Upper lobe of left lung (tissue), 6 donors: ENCODE measurements at regions not wholly inside any gene's neighbourhood (a gene's known extent, or its start where the extent isn't known, plus 50 kb on each side); places are given as distances from the start of the nearest gene placed in this dataset.

Source experiments
- ATAC-seq, 2 donors: fragments of 200-7000 bp; cut with Tn5 transposase; one replicate each; pipeline ENCODE4 v1.9.1; 2022; ENCODE audit warnings: mild to moderate bottlenecking in 2 of 2, moderate library complexity in 2 of 2; ENCODE audit not compliant: low FRiP score in 2 of 2
- DNase-seq, 2 donors: peaks; one replicate each; pipeline ENCODE4 v3.0.0-alpha.2; 2019 to 2020
- H3K27ac ChIP-seq, 4 donors: fragments of 200-600 bp; sonication (generic); one replicate each; pipeline ENCODE4 v1.5.1; 2016 to 2019
- H3K27me3 ChIP-seq, 4 donors: fragments of 200-600 bp; sonication (generic); one replicate each; pipeline ENCODE4 v1.5.1; 2017 to 2019
- H3K36me3 ChIP-seq, 4 donors: fragments of 200-600 bp; sonication (generic); one replicate each; pipeline ENCODE4 v1.5.1; 2016 to 2019
- H3K4me1 ChIP-seq, 4 donors: fragments of 200-600 bp; sonication (generic); one replicate each; pipeline ENCODE4 v1.5.1; 2018 to 2019
- H3K4me3 ChIP-seq, 4 donors: fragments of 200-600 bp; sonication (generic); one replicate each; pipeline ENCODE4 v1.5.1; 2017 to 2019; ENCODE audit warnings: mild to moderate bottlenecking in 2 of 4, moderate library complexity in 1 of 4
- H3K9me3 ChIP-seq, 4 donors: fragments of 200-600 bp; sonication (generic); one replicate each; pipeline ENCODE4 v1.5.1; 2018 to 2019
- CTCF ChIP-seq, 6 experiments: fragments of 450-650 bp in 4 of 6; fragments of 200-600 bp in 2 of 6; sonication (generic) in 2 of 6; IDR thresholded peaks; one replicate each; pipeline ENCODE4 v1.5.1; 2016 to 2019; ENCODE audit warnings: antibody characterized with exemption in 6 of 6
- EP300 ChIP-seq, 4 donors: sonication (generic); formaldehyde crosslinking; IDR thresholded peaks; one replicate each; pipeline ENCODE4 v1.5.1; 2017; ENCODE audit warnings: antibody characterized with exemption in 4 of 4, control low read depth in 2 of 4
- POLR2A ChIP-seq, 4 donors: fragments of 450-650 bp; IDR thresholded peaks; one replicate each; pipeline ENCODE4 v1.5.1; 2016 to 2017; ENCODE audit warnings: antibody characterized with exemption in 4 of 4, mild to moderate bottlenecking in 2 of 4
- POLR2AphosphoS5 ChIP-seq, 2 donors: sonication (generic); formaldehyde crosslinking; IDR thresholded peaks; one replicate each; pipeline ENCODE4 v1.5.1; 2017; ENCODE audit warnings: antibody characterized with exemption in 2 of 2
- WGBS, 2 donors: methylation state at CpG; one replicate each; pipeline ENCODE4 v1.1.5; 2017 to 2018; 5-methylcytosine and 5-hydroxymethylcytosine counted together
- small RNA-seq, 4 donors: library from RNA; depleted of rRNA; stranded (forward); fragments of <200 nt; gene quantifications; one replicate each; pipeline ENCODE3, GENCODE V24; 2016
- donor health status: DM: no; HTN: no; CAD: no; lungs with moderate emphysema.
- donor health status: DM: no; HTN: yes; CAD: no; lungs with severe emphysema.

- DNase-seq (no peak), ATAC-seq (no peak)
- WGBS, 2 donors, result 67 to 90% methylated on average over 1 of the region's 1 CpG
- Histone ChIP-seq H3K36me3 (no peaks in the 10 kb centered on the region), H3K9me3 (peaks cover 0 to 6% (median 1%) of the 10 kb centered on the region in 4 donors), H3K4me3 (no peak overlapping the region), H3K27ac (no peak overlapping the region), H3K27me3 (no peaks in the 10 kb centered on the region), H3K4me1 (no peaks in the 10 kb centered on the region)
- TF ChIP-seq CTCF (IDR thresholded peaks at IDR 0.05) (no peak), POLR2AphosphoS5 (IDR thresholded peaks at IDR 0.05) (no peak), EP300 (IDR thresholded peaks at IDR 0.05) (no peak), POLR2A (IDR thresholded peaks at IDR 0.05) (no peak)
Measured at GRCh38 chr6:132004668-132005067, 53.5 kb upstream of the CCN2 start.

- WGBS, 2 donors, result 90 to 98% methylated on average over 7 of the region's 7 CpGs
- Histone ChIP-seq H3K27me3 (no peaks in the 10 kb centered on the region), H3K4me3 (no peak overlapping the region), H3K27ac (no peak overlapping the region), H3K36me3 (no peaks in the 10 kb centered on the region), H3K4me1 (no peaks in the 10 kb centered on the region), H3K9me3 (peaks cover 0 to 6% (median 1%) of the 10 kb centered on the region in 4 donors)
- no peak for DNase-seq
- ATAC-seq, result no peak
- no peak for TF ChIP-seq POLR2AphosphoS5 (IDR thresholded peaks at IDR 0.05)
- TF ChIP-seq POLR2A (IDR thresholded peaks at IDR 0.05), result no peak
- no peak for TF ChIP-seq CTCF (IDR thresholded peaks at IDR 0.05)
- no peak for TF ChIP-seq EP300 (IDR thresholded peaks at IDR 0.05)
Measured at GRCh38 chr6:132003516-132004178, 52.5 kb upstream of the CCN2 start.

Small RNA genes in the stretch of these regions (small RNA-seq; reads per million reads assigned to genes)
- 0 reads per million in 4 donors for gene MIR548AJ1
